GM12878 (cell line): ENCODE measurements at regions not wholly inside any gene's neighbourhood (a gene's known extent, or its start where the extent isn't known, plus 50 kb on each side); places are given as distances from the start of the nearest gene placed in this dataset.

Experiments used
- ATAC-seq: fragments of 200-7000 bp; cut with Tn5 transposase; 3 replicates; pipeline ENCODE4 v1.9.1; 2020; ENCODE audit warnings: mild to moderate bottlenecking, moderate library complexity
- BruUV-seq: library from RNA; stranded (reverse); fragments of 400-500 nt; replicated peaks from 2 replicates; lab custom pipeline; 2021; lab: Mats Ljungman, UMichigan
- CTCF ChIA-PET: fragments of 300-600 bp; sonication (Branson Sonifier 250); formaldehyde crosslinking; extraction: SDS; loops from one replicate; lab custom pipeline; 2021; ENCODE audit warnings: inconsistent platforms; lab: Yijun Ruan, JAX
- POLR2A ChIA-PET: fragments of 350-600 bp; formaldehyde crosslinking; extraction: SDS; loops from one replicate; lab custom pipeline; 2021; ENCODE audit warnings: inconsistent platforms; lab: Charles Lee
- RAD21 ChIA-PET: fragments of 300-600 bp; sonication (Branson Sonifier 250); formaldehyde crosslinking; loops from one replicate; lab custom pipeline; 2023; ENCODE audit warnings: antibody characterized with exemption; ENCODE audit not compliant: unreplicated experiment; lab: Charles Lee
- SMC1A ChIA-PET: fragments of 300-600 bp; sonication (Branson Sonifier 250); formaldehyde crosslinking; loops from one replicate; lab custom pipeline; 2023; ENCODE audit not compliant: unreplicated experiment, uncharacterized antibody; lab: Charles Lee
- DNase-seq: peaks from one replicate; pipeline ENCODE4 v3.0.0-alpha.2; 2011; ENCODE audit warnings: low read depth, low spot score
- FAIRE-seq: peaks from 3 replicates; lab custom pipeline; 2011; peaks lifted over from hg19 to GRCh38; lab: Jason Lieb, UNC
- H2AFZ ChIP-seq: 2 replicates; pipeline ENCODE4 v1.6.0; 2011; ENCODE audit warnings: low read depth, low read length, control low read depth; ENCODE audit not compliant: control insufficient read depth
- H3K27ac ChIP-seq: 2 replicates; pipeline ENCODE4 v1.5.1; 2011; ENCODE audit warnings: control low read depth; ENCODE audit not compliant: control insufficient read depth, insufficient read depth
- H3K27me3 ChIP-seq, 2 experiments: replicated peaks in 1 of 2; 2 replicates each; pipeline versions ENCODE4 v1.6.0 to v1.6.1; 2011; ENCODE audit warnings: low read length in 1 of 2; ENCODE audit not compliant: control insufficient read depth in 2 of 2, insufficient read depth in 2 of 2
- H3K36me3 ChIP-seq, 2 experiments: 2 replicates each; pipeline ENCODE4 v1.5.1; 2011; ENCODE audit warnings: low read length in 1 of 2; ENCODE audit not compliant: control insufficient read depth in 2 of 2, insufficient read depth in 2 of 2
- H3K4me1 ChIP-seq: 2 replicates; pipeline ENCODE4 v1.6.1; 2011; ENCODE audit warnings: mild to moderate bottlenecking, low read length, moderate library complexity, mixed read lengths; ENCODE audit not compliant: control insufficient read depth, insufficient read depth
- H3K4me2 ChIP-seq: 2 replicates; pipeline ENCODE4 v1.6.0; 2011; ENCODE audit warnings: control low read depth; ENCODE audit not compliant: control insufficient read depth, insufficient read depth
- H3K4me3 ChIP-seq: fragments of 200-600 bp; sonication (generic); 2 replicates; pipeline ENCODE4 v1.5.1; 2016
- H3K79me2 ChIP-seq: 2 replicates; pipeline ENCODE4 v1.6.0; 2011; ENCODE audit warnings: low read length; ENCODE audit not compliant: control insufficient read depth, insufficient read depth
- H3K9ac ChIP-seq: 2 replicates; pipeline ENCODE4 v1.8.0; 2011; ENCODE audit warnings: low read length, control low read depth, mixed read lengths; ENCODE audit not compliant: control insufficient read depth, insufficient read depth
- H3K9me3 ChIP-seq: replicated peaks from 3 replicates; pipeline ENCODE4 v1.5.1; 2011; ENCODE audit warnings: mild to moderate bottlenecking, low read length; ENCODE audit not compliant: control insufficient read depth, insufficient read depth
- H4K20me1 ChIP-seq: 2 replicates; pipeline ENCODE4 v1.6.0; 2011; ENCODE audit not compliant: control insufficient read depth, insufficient read depth
- CHD2 ChIP-seq: IDR thresholded peaks from 2 replicates; pipeline ENCODE4 v1.6.1; 2011; ENCODE audit warnings: low read depth, low read length, improper control_type of control experiment, borderline replicate concordance
- HDGF ChIP-seq: fragments of 450-650 bp; IDR thresholded peaks from 2 replicates; pipeline ENCODE4 v1.6.1; 2016; ENCODE audit warnings: antibody characterized with exemption
- NFXL1 ChIP-seq: fragments of 450-650 bp; IDR thresholded peaks from 2 replicates; pipeline ENCODE4 v1.6.1; 2017; ENCODE audit warnings: antibody characterized with exemption, mild to moderate bottlenecking, borderline replicate concordance
- PAX5 ChIP-seq: IDR thresholded peaks from 2 replicates; pipeline ENCODE4 v1.6.1; 2011; ENCODE audit warnings: low read depth, low read length, borderline replicate concordance
- SREBF1 ChIP-seq: IDR thresholded peaks from 2 replicates; pipeline ENCODE4 v1.6.1; 2012; ENCODE audit warnings: mild to moderate bottlenecking, low read length
- TAF1 ChIP-seq: IDR thresholded peaks from 2 replicates; pipeline ENCODE4 v1.6.1; 2011; ENCODE audit warnings: mild to moderate bottlenecking, low read depth, low read length, borderline replicate concordance
- TBL1XR1 ChIP-seq: IDR thresholded peaks from 2 replicates; pipeline ENCODE4 v1.6.1; 2012; ENCODE audit warnings: low read depth, low read length, improper control_type of control experiment
- ZBED1 ChIP-seq: IDR thresholded peaks from 2 replicates; pipeline ENCODE4 v1.6.1; 2016; ENCODE audit warnings: borderline replicate concordance
- ZNF384 ChIP-seq: IDR thresholded peaks from 2 replicates; pipeline ENCODE4 v1.6.1; 2012; ENCODE audit warnings: low read depth, mild to moderate bottlenecking, low read length, improper control_type of control experiment, borderline replicate concordance
- WGBS: methylation state at CpG from one replicate; pipeline ENCODE4 v1.1.6; 2016; ENCODE audit warnings: low lambda C conversion rate; ENCODE audit not compliant: insufficient replicate concordance, insufficient coverage; ENCODE audit errors: missing lambda C conversion rate; 5-methylcytosine and 5-hydroxymethylcytosine counted together
- in situ Hi-C: fragments of 300-500 bp; cut with MboI; formaldehyde crosslinking; loops from 9 replicates; pipeline ENCODE4 v1.14.3; 2018; ENCODE audit warnings: mixed read lengths
- intact Hi-C: fragments of 100-400 bp; cut with micrococcal nuclease; formaldehyde crosslinking; loops from one replicate; pipeline ENCODE4 v1.14.2; 2022; ENCODE audit not compliant: unreplicated experiment
- TF ChIP-seq, protein P1 (sequence below): fragments of 450-650 bp; formaldehyde crosslinking; IDR thresholded peaks from 2 replicates; pipeline ENCODE4 v1.4.0; 2022; ENCODE audit warnings: mild to moderate bottlenecking, moderate library complexity
- TF ChIP-seq, protein P2 (sequence below): fragments of 450-650 bp; IDR thresholded peaks from 2 replicates; pipeline ENCODE4 v1.6.1; 2014; ENCODE audit warnings: mild to moderate bottlenecking
- TF ChIP-seq, protein P3 (sequence below): fragments of 450-650 bp; IDR thresholded peaks from 2 replicates; pipeline ENCODE4 v1.6.1; 2018; ENCODE audit warnings: mild to moderate bottlenecking, low read depth, moderate library complexity; ENCODE audit not compliant: partially characterized antibody
- TF ChIP-seq, protein P4 (sequence below): IDR thresholded peaks from 2 replicates; pipeline ENCODE4 v1.6.1; 2011; ENCODE audit warnings: borderline replicate concordance, low read depth, mild to moderate bottlenecking, moderate library complexity, low read length; ENCODE audit not compliant: insufficient read depth, poor library complexity, severe bottlenecking

DNA sequence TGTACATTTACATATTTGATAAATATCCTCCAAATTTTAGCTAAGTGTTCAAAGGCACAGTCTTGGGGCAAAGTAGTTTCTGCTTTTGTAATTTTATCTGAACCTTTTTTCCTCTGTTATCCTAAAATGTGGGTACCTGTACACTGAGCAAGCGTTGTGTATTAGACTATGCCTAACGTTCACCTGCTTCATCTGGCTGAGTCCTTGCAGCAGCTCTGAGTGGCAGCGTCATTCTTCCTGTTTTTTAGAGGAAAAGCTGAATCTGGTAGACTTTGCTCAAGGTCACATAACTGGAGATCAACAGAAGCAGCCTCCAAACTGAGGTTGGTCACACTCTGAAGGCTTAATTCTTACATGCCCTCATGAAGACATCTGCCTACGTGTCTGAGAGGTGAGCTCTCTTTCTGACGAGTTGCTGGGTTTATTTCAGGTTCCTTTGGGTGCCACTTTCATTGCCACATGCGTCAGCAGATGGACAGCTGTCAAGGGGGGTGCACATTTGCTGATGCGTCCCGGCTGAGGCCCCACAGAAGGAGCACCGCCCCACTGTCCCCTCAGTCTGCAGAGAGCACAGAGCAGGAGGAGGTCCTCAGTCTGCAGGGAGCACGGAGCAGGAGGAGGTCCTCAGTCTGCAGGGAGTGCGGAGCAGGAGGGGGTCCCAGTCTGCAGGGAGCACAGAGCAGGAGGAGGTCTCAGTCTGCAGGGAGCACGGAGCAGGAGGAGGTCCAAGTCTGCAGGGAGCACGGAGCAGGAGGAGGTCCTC, 406.5 kb upstream of the SHH start (continued):
- TF ChIP-seq, protein P1, sequence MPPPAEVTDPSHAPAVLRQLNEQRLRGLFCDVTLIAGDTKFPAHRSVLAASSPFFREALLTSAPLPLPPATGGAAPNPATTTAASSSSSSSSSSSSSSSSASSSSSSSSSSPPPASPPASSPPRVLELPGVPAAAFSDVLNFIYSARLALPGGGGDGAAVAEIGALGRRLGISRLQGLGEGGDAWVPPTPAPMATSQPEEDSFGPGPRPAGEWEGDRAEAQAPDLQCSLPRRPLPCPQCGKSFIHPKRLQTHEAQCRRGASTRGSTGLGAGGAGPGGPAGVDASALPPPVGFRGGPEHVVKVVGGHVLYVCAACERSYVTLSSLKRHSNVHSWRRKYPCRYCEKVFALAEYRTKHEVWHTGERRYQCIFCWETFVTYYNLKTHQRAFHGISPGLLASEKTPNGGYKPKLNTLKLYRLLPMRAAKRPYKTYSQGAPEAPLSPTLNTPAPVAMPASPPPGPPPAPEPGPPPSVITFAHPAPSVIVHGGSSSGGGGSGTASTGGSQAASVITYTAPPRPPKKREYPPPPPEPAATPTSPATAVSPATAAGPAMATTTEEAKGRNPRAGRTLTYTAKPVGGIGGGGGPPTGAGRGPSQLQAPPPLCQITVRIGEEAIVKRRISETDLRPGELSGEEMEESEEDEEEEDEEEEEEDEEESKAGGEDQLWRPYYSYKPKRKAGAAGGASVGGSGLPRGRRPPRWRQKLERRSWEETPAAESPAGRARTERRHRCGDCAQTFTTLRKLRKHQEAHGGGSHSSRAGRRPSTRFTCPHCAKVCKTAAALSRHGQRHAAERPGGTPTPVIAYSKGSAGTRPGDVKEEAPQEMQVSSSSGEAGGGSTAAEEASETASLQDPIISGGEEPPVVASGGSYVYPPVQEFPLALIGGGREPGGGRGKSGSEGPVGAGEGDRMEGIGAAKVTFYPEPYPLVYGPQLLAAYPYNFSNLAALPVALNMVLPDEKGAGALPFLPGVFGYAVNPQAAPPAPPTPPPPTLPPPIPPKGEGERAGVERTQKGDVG (CRISPR knock-in tag): no peak
- TF ChIP-seq, all 136 proteins: peak for 1

DNA sequence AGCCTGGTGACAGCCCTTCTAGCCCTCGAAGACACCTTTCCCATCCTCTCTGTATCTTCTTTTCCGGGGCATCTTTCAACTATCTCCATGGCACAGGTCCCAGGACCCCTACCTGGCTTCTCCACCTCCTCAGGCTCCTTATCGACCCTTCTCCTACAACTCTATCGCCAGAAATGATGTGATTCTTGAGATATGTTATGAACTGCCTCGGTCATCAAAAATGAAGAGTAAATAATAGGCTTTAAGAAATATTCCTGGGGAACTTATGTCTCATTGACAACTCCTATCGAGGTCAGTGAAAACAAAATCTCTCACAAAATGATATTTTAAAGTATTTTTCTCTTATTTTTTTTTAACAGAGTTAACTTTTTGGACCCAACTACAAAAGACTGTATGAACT, 405.5 kb upstream of the SHH start:
- no peaks in the 10 kb centered on the region for H3K79me2 ChIP-seq
- H3K9ac ChIP-seq: no peak overlapping the region
- H3K4me2 ChIP-seq: no peak overlapping the region
- 25% methylated on average over 6 of the region's 6 CpGs for WGBS
- ChIA-PET SMC1A (no interaction called here), RAD21 (no interaction called here), POLR2A (no interaction called here), CTCF (no interaction called here)
- peaks cover 0 to 2% of the 10 kb centered on the region in 2 experiments; a peak in 2 of 4 replicates for H3K27me3 ChIP-seq
- BruUV-seq: no TSS peak
- in situ Hi-C loops: no loop called here
- no peaks in the 10 kb centered on the region for H3K9me3 ChIP-seq
- H2AFZ ChIP-seq: no peak overlapping the region
- DNase-seq (no peak), FAIRE-seq (no peak), ATAC-seq (no peak)
- no peak overlapping the region for H3K4me3 ChIP-seq
- no peaks in the 10 kb centered on the region for H3K36me3 ChIP-seq
- intact Hi-C loops: no loop called here
- no peaks in the 10 kb centered on the region for H3K4me1 ChIP-seq
- no peaks in the 10 kb centered on the region for H4K20me1 ChIP-seq
- no peak overlapping the region for H3K27ac ChIP-seq
- TF ChIP-seq ZBED1 (no peak), TAF1 (no peak), PAX5 (no peak), TBL1XR1 (no peak), CHD2 (no peak), SREBF1 (no peak), NFXL1 (no peak), ZNF384 (no peak), HDGF (no peak)
- TF ChIP-seq, protein P2, sequence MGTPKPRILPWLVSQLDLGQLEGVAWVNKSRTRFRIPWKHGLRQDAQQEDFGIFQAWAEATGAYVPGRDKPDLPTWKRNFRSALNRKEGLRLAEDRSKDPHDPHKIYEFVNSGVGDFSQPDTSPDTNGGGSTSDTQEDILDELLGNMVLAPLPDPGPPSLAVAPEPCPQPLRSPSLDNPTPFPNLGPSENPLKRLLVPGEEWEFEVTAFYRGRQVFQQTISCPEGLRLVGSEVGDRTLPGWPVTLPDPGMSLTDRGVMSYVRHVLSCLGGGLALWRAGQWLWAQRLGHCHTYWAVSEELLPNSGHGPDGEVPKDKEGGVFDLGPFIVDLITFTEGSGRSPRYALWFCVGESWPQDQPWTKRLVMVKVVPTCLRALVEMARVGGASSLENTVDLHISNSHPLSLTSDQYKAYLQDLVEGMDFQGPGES: no peak
- TF ChIP-seq, protein P3, sequence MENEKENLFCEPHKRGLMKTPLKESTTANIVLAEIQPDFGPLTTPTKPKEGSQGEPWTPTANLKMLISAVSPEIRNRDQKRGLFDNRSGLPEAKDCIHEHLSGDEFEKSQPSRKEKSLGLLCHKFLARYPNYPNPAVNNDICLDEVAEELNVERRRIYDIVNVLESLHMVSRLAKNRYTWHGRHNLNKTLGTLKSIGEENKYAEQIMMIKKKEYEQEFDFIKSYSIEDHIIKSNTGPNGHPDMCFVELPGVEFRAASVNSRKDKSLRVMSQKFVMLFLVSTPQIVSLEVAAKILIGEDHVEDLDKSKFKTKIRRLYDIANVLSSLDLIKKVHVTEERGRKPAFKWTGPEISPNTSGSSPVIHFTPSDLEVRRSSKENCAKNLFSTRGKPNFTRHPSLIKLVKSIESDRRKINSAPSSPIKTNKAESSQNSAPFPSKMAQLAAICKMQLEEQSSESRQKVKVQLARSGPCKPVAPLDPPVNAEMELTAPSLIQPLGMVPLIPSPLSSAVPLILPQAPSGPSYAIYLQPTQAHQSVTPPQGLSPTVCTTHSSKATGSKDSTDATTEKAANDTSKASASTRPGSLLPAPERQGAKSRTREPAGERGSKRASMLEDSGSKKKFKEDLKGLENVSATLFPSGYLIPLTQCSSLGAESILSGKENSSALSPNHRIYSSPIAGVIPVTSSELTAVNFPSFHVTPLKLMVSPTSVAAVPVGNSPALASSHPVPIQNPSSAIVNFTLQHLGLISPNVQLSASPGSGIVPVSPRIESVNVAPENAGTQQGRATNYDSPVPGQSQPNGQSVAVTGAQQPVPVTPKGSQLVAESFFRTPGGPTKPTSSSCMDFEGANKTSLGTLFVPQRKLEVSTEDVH: no peak
- TF ChIP-seq, protein P4, sequence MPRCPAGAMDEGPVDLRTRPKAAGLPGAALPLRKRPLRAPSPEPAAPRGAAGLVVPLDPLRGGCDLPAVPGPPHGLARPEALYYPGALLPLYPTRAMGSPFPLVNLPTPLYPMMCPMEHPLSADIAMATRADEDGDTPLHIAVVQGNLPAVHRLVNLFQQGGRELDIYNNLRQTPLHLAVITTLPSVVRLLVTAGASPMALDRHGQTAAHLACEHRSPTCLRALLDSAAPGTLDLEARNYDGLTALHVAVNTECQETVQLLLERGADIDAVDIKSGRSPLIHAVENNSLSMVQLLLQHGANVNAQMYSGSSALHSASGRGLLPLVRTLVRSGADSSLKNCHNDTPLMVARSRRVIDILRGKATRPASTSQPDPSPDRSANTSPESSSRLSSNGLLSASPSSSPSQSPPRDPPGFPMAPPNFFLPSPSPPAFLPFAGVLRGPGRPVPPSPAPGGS: no peak
